ENCODE measurements at regions not wholly inside any gene's neighbourhood (a gene's known extent, or its start where the extent isn't known, plus 50 kb on each side); places are given as distances from the start of the nearest gene placed in this dataset.
"Not testable (repeated sequence)": the region's sequence is repeated elsewhere in the genome, so short reads cannot be mapped to it uniquely, and the experiment has no call there.

DNA sequence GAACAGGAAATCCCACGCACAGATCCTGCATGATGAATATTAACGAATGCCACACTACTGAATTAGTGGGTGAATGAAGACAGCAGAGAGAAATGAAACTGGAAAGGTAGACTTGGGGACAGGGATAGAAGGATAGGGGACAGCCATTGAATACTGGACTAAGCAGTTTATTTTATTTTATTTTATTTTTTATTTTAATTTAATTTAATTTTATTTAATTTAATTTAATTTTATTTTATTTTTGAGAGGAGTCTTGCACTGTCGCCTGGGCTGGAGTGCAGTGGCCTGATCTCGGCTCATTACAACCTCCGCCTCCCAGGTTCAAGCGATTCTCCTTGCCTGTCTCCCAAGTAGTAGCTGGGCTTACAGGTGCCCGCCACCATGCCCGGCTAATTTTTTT, 385.2 kb downstream of the GPAT3 start:
- no peak for DNase-seq (ENCODE audit: low spot score)

DNA sequence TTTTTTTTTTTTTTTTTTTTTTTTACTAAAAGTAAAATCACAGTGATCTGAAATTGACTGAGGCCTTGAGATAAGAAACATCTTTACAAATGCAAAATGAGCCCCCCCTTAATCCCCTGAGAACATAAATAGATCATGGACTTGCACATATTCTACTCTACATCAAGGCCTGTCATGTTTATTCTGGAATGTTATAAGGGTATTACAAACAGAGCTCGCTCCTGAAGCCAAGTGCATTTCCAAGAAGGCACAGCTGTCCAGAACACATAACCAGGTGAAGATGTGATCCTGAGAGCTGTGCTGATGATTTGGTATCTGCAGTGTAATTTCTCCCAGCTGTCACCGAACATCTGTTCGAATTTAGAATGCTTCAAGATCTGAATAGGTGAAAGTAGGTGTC, 384.5 kb downstream of the GPAT3 start:
- no peak for DNase-seq (ENCODE audit: low spot score)

DNA sequence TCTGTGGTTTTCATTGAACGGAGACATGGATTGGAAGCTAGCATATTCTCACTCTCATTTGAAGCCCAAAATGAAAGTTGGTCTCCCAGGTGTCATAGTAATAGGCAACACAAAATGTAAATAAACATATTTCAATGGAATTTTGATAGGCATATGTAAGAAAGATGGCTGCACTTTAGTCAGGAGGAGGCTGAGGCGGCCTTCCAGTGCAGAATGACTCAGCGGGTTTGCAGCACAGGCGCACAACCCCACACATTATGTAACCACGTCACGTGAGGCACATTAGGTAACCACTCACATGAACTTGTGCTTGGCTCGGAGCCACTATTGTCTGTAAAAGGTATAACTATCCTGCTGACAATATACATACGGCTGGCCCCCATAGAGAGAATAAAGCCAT, 381.7 kb downstream of the GPAT3 start:
- DNase-seq (ENCODE audit: low spot score) = no peak

DNA sequence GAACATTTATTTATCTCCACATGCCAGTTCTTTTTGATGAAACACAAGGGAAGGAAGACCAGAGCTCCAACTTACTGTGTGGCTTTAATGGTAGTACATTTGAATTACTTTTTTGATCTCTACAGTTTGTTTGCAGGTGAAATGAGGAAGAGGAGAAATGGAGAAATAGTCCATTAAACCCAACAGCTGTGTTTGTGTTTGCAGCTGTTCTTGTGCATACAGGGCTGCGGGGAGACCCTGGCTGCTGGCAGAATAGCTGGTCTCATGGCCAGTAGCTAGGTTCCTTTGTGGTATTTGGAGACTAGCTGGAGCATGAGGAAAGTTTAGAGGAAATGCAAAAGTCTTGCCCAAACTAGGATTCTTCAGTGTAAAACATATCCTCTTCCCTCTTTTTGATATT, 374.8 kb downstream of the GPAT3 start:
- no peak for DNase-seq (ENCODE audit: low spot score)

DNA sequence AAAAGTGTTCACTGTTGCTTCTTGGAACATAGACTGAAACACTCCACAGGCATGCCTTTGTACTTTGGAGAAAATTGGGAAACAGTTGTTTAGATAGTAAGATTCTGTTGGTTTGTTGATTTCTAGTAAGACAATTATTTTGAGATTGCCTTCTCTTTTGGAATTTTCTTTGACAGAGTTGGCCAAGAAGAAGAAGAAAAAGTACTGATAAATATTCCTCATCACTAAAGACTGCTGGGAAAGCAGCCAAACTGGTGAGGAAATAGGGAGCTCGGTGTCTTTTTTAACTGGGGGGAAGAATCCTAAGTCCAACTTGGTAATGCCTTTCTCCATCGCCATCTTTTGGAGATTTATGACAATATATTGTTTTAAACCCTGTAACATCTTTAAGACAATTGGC, 370.7 kb downstream of the GPAT3 start:
- no peak for DNase-seq (ENCODE audit: low spot score)

DNA sequence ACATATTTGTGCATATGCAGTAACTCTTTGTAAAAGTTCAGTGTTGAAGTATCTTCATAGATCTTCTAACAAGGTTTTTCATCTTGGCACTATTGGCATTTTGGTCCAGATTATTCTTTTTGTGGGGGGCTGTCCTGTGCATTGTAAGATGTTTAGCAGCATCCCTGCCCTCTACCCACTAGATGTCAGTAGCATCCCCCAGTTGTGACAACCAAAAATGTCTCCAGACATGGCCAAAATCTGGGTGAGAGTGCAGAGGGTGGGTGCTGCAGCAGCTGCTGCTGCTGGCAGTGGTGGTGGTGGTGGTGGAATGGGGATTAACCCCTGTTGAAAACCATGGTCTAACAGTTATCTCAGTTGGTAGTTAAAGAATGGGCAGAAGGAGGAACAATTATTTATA, 370.0 kb downstream of the GPAT3 start:
- no peak for DNase-seq (ENCODE audit: low spot score)

DNA sequence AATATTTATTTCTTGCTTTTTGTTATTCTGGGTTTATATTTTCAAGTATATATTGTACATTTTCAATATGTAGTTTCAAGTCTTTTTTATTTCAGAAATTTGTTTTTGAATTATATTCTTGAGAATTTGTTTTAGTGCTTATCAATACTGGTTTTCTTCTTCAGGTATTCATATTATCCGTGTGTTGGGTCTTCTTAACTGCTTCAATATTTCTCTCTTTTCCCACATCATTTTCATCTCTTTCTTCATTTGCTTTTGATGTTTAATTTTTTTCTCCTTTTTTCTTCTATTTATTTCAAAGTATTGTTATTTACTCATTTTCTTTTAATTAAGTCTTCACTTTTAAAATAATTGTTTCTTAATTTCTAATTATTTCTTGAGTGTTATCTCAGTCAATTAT, 367.8 kb downstream of the GPAT3 start:
- DNase-seq (ENCODE audit: low spot score) = not testable (repeated sequence)

DNA sequence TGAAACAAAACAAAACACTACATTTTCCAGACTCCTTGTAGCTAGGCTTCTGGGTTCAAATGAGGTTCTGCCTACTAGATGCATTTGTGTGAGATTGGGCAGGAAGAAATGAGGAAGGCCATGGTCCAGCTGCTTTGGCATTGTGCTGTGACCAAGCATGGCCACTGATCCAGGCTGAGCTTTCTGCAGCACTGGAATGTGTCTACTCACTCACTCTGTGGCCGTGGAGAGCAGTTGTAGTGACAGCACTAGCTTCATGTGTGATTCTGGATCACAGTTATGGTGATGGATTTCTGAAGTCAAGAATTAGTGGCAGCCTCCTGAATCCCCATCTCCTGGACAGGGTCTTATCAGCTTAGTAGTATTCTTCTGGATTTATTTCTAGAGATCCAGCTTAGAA, 358.9 kb downstream of the GPAT3 start:
- DNase-seq (ENCODE audit: low spot score) = no peak

DNA sequence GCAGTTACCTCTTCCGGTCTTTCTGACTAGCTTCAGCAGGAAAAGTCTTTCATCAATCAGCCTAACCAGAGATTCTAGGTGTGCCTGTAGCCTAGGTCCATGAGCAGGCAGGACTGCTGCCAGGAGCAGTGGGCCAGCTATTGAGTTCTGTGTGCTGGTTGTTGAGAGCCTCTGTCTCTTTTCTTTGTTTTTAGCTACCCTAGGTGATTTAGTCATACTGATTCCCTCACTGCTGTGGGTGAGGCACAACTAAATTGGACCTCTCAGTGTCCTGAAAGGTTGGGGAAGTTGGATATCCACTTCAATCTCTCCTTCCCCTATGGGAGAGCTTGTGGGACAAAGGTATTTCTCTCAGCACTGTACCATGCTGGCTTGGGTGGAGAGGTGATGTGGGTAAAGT, 354.9 kb downstream of the GPAT3 start:
- DNase-seq (ENCODE audit: low spot score) = no peak

DNA sequence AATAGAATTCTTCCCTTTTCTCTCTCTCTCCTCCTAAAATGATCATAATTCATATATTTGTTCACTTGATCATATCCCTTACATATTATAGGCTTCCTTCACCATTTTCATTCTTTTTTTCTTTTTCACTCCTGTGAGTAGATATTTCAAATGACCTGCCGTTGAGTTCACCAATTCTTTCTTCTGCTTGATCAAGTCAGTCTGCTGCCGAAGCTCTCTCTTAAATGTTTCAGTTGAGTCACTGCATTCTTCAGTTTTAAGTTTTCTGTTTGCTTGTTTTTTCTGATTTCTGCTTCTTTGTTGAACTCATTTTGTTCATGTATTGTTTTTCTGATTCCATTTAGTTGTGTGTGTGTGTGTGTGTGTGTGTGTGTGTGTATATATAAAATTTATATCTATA, 354.3 kb downstream of the GPAT3 start:
- no peak for DNase-seq (ENCODE audit: low spot score)

DNA sequence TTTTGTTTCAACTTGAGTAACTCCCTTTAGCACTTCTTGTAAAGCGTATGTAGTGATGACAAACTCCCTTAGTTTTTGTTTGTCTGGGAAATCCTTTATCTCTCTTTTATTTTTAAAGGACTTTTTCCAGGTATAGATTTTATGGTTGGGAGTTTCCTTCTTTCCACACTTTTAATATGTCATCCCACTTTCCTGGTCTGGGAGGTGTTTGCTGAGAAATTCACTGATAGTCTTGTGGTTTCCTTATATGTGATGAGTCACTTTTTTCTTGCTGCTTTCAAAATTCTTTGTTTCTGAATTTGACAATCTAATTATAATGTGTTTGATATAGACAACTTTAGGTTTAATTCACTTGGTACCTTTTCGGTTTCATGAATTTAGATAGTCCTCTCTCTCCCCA, 353.9 kb downstream of the GPAT3 start:
- no peak for DNase-seq (ENCODE audit: low spot score)

DNA sequence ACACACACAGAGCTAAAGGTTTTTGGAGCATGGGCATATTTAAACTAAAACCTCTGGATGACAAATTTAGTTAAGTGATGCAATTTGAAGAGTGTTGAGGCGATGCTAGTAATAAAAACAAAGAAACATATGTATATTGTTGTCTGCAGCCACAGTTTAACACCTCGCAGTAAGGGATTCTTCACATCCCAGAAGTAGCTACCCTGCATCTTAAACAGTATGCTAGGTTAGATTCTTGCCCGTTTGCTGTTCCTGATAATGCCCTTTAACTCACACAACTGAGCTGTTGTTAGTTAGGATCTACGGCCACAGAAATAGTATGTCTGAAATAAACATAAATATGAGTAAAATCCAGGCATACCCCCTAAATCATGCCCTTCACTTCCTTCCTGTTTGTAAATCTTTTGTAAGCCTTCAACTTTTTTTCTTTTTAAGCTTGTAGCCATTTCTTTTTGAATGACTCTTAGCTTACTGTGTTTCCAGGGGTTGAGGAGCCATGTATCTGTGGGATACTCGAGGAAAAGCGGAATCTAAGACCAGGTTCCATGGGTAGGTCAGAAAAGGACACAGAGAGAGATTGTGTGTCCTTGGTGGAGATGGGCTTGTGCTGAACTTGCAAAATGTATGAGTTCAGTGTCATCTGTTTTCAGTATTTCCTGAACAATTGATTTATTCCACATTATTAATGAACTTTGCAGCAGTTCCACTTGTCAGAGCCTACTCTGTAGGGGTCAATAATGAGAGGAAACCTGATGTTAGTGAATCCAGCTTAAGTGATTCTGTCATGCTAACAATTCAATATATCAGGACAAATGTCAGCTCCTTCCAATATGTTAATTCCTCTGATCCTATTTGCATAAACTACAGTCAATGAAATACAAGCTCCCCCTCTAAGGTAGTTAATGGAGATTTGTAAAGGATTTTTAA, 349.6 kb downstream of the GPAT3 start:
- no peak for DNase-seq (ENCODE audit: low spot score)

DNA sequence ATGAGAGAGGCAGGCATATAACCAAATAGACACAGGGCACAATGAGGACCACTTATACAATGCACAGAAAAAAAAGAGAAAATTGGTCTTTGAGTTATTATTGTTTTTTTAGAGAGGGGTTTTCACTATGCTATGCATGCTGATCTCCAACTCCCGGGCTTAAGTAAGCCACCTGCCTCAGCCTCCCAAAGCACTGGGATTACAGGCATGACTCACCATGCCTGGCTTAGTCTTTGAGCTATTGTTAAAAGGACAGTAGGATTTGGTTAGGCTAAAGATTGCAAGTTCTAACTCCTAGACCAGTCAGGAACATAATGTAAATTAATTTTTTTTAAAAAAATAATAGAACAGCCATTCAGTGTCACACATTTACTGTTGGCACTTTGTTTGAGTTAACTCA, 340.1 kb downstream of the GPAT3 start:
- no peak for DNase-seq (ENCODE audit: low spot score)

DNA sequence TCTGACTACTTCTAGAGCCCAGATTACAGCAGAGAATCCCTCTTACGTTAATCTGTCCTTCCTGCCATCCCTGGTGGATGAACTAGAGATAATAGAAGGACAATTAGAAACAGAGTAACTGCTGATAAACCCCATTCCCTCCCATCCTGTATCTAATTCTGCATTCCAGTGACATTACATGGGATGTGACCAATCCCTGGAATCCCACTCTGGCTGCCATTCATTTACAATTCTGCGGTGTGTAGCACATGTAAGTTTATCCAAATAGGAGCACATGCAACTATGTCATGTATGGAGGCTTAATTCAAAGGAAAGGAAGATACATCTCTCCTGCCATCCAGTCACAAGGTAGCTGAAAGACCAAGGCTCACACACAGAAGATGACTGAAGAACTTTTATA, 339.5 kb downstream of the GPAT3 start:
- no peak for DNase-seq (ENCODE audit: low spot score)

DNA sequence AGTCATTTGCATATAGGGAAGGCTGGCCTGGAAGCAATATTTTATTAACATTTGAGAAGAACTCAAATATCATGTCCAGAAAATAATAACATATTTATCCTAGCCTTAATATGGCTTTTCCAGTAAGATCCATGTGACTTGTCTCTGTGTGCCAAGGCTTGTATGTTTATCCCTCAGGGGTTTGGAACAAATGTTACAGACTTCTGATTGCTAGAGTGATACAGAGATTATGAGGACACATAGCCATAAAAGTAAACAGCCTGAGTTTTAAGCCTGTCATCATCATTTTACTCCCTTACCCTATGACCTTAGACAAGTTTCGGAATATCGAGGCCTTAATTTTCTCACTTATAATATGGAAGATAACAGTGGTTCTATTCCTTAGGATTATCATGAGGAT, 338.1 kb downstream of the GPAT3 start:
- no peak for DNase-seq (ENCODE audit: low spot score)

DNA sequence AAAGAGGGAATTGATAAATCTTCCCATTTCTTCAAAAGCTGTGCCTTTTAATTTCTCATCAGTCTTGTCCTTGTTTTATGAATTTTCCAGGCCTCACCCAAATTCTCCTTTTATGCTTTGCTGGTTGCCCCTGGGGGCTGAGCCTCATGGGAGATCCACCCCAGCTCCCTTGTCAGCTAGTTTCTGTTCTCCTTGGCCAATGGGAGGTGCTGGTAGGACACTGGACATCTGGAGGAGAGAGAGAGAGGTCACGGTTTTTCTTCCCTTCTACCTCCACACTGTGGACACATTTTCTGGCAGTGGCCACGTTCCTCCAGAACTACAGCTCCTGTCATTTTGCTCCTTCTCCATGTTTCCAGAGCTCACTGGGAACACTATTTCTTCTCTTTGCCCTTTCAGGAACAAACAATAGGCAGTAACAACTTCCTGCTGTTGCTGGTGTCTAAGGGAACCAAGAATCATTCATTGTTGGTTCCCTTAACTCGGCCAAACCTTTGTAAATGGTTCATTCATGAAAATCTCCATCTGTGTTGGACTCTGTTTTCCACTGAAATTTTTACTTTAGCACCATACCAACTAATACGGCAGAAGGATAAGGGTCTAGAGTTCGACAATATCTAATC, 334.5 kb downstream of the GPAT3 start:
- DNase-seq (ENCODE audit: low spot score) = peak; percentile 27

DNA sequence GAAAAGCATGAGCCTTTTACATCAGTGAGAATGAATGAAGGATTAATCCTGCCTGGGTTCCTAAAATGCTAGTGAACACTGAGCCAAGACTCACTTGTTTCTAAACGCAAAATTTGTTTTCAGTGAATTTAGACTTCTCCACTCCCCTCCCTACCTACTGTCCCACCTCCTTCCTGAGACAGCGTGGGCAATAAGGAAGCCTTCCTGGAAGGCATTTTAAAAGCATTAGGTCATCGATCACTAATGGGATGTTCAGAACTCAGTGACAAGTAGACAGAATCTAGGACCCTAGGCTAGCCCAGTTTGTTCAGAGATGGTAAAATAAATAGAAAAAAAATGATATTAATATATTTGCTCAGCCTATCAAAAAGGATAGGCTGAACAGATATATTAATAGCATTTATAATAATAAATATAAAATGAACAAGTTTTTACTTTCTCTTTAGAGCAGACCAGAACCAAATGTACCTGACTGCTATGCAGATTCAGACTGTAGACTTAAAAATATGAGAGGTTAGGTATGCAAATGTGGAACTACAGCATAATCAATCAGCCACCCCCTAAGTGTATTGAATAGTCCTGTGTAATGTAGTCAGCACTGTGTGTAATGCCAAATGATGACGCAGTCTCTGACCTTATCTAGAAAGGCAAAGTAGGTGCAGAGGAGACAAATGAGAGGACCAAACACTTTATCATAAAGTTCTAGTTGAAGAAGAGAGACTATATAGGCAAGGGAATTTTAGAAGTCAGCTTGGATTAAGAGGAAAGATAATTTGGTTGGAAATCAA, 331.1 kb downstream of the GPAT3 start:
- DNase-seq (ENCODE audit: low spot score) = no peak

DNA sequence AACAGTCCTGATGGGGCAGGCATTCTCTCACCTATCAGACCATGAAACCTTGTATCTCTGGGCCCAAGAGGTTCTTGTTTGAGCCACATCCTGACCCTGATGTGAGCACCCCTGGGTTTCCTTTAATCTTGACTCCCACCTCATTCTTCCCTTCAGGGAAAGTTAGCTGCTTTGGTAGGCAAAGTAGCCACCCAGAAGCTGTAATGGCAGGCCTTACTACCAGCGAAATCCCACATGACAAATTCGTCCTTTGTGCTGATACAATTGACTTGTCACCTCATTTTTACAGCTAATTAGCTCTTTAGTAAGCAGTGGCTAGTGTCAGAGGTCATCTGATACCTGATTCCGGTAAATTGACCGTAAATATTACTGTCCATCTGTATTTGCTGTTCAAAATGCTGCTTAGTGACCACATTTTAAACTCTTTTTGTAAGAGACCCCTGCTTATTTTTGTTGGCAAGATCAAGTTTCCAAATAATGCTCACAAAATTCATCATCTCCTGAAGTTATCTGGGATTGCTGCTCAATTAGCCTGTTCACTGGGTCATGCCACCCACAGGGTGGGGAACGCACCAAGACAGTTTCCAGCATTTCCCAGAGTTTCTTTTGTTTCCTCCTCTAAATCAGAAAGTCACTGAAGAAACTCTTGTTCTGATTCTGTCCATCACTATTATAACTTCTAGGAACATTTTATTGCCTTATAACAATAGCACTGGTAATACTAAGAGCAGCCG, 329.7 kb downstream of the GPAT3 start:
- DNase-seq (ENCODE audit: low spot score) = no peak

DNA sequence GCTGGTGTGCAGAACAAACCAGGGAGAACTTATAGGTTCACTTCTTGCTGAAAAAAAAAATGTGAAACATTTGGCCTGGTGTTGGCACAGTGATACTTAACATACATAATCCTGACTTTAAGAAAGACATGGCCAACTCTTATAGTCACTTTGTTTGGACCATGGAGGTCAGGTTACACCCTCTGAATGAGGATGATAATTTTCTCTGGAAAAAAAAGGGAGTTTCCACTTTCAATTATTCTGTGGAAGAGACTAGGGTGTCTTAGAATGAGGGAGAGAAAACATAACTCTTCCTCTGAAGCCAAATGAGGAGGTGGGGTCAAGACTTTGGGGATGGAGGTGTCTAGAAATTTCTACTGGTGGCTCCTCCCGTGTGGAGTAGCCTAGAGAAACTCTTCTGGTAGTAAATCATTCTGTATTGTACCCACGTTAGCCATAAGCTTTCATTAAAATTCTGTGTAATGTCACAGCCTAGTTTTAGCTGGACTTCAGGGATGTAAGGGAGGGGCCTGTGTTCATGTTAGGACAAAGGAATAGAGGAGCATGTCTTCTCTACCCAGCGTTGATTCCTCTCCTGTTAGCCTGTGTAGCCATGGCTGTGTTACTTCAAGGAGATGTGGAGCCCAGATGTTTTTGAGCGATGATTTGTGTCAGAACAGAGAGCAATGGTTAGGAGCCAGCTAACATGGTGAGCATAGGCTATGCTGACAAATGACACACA, 328.3 kb downstream of the GPAT3 start:
- DNase-seq (ENCODE audit: low spot score) = no peak

DNA sequence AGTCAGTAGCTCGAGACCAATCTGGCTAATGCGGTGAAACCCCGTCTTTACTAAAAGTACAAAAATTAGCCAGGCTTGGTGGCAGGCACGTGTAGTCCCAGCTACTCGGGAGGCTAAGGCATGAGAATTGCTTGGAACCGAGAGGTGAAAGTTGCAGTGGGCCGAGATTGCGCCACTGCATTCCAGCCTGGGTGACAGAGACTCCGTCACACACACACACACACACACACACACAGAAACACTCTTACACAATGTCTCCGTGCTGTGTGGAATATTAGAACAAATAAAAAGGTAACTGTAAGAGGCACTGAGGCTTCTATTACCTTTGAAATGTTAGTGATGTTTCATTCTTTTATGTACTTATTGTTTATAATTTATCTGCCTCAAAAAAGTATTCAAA, 326.6 kb downstream of the GPAT3 start:
- DNase-seq (ENCODE audit: low spot score) = no peak

DNA sequence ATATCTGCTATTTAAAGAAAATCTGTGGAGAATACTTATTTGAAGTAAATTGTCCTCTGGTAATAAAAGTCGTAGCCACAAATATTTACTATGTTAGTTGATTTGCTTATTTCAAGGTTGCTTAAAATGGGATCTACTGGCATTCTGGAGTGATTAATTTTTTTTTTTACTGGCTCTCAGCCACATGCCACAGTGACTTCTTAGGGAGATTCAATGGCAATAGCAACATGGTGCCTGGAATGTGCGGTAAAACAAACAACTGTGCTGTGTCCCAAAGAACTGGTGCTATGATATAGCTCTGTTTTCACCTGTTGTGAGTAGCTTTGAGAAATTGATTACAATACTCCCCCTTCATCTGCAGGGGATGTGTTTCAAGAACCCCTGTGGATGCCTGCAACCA, 324.3 kb downstream of the GPAT3 start:
- DNase-seq (ENCODE audit: low spot score) = no peak

DNA sequence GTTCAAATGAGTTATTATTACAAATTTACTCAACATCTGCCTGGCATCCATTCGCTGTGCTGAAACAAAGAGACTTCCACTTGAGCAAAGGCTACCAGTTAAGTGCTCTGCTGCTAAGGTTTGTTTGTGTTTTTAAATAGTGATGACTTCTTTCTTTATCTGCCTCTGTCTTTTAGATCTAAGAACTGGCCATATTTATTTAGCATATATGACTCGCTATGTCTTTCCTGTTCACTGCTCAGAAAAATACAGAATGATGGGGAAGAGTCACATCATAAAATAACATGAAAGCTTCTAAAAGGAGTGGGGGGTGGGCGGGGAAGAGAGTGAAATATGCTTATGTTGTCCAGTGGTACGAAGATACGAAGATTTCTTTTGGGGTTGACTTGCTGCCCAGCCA, 322.2 kb downstream of the GPAT3 start:
- no peak for DNase-seq (ENCODE audit: low spot score)
